ENCODE measurements at regions not wholly inside any gene's neighbourhood (a gene's known extent, or its start where the extent isn't known, plus 50 kb on each side); places are given as distances from the start of the nearest gene placed in this dataset.

- TF ChIP-seq CTCF (IDR thresholded peaks at IDR 0.05) (no peak), POLR2A (IDR thresholded peaks at IDR 0.05) (no peak), POLR2AphosphoS5 (IDR thresholded peaks at IDR 0.05) (no peak)
Measured at GRCh38 chr4:132923516-132923915, 225.6 kb upstream of the PCDH10 start.

All from sigmoid colon (tissue), 4 donors.